ENCODE measurements at regions not wholly inside any gene's neighbourhood (a gene's known extent, or its start where the extent isn't known, plus 50 kb on each side); places are given as distances from the start of the nearest gene placed in this dataset.
"Not testable (repeated sequence)": the region's sequence is repeated elsewhere in the genome, so short reads cannot be mapped to it uniquely, and the experiment has no call there.

- no peaks in the 10 kb centered on the region for H4K20me1 ChIP-seq (ENCODE audit: insufficient read depth, low read length)
- H3K27ac ChIP-seq (ENCODE audit: low read depth, low read length, poor library complexity, severe bottlenecking): no peak overlapping the region
- no peak for TF ChIP-seq EZH2 (IDR thresholded peaks at IDR 0.05; ENCODE audit: borderline replicate concordance, low read length)
- no peak for TF ChIP-seq CTCF (IDR thresholded peaks at IDR 0.05; ENCODE audit: low read length)
- H3K79me2 ChIP-seq (ENCODE audit: insufficient read depth, low read length): no peaks in the 10 kb centered on the region
- no peak overlapping the region for H2AFZ ChIP-seq (ENCODE audit: low read length)
- H3K36me3 ChIP-seq (ENCODE audit: insufficient read depth, low read length): no peaks in the 10 kb centered on the region
- H3K4me3 ChIP-seq (ENCODE audit: low read depth, low read length, poor library complexity, severe bottlenecking): no peak overlapping the region
- no peaks in the 10 kb centered on the region for H3K9me2 ChIP-seq (ENCODE audit: low read depth, low read length)
- no peaks in the 10 kb centered on the region for H3K4me1 ChIP-seq (ENCODE audit: insufficient read depth, low read length, severe bottlenecking)
- H3K4me2 ChIP-seq (ENCODE audit: low read length): no peak overlapping the region
- peaks cover 4% of the 10 kb centered on the region; the same call in 1 of the 2 replicates for H3K27me3 ChIP-seq (ENCODE audit: insufficient read depth, low read length)
- no peaks in the 10 kb centered on the region for H3K9me3 ChIP-seq (ENCODE audit: low read length)
- H3F3A ChIP-seq (ENCODE audit: insufficient read depth, low read length): no peaks in the 10 kb centered on the region
- H3K9ac ChIP-seq (ENCODE audit: low read length): no peak overlapping the region
Observed at GRCh38 chr3:73144276-73144675, 82.8 kb downstream of the EBLN2 start.

- Histone ChIP-seq H3K27me3 (ENCODE audit: insufficient read depth, low read length) (peaks cover 4% of the 10 kb centered on the region; the same call in 1 of the 2 replicates), H2AFZ (ENCODE audit: low read length) (no peak overlapping the region), H3K9ac (ENCODE audit: low read length) (no peak overlapping the region)
Observed at GRCh38 chr3:73144828-73145227, 83.4 kb downstream of the EBLN2 start.

GRCh38 chr3:73147479-73147878 lies 86.0 kb downstream of the EBLN2 start:
- H3K27ac ChIP-seq (ENCODE audit: low read depth, low read length, poor library complexity, severe bottlenecking); H2AFZ ChIP-seq (ENCODE audit: low read length); H4K20me1 ChIP-seq (ENCODE audit: insufficient read depth, low read length); H3K4me1 ChIP-seq (ENCODE audit: insufficient read depth, low read length, severe bottlenecking); H3K9ac ChIP-seq (ENCODE audit: low read length); H3K36me3 ChIP-seq (ENCODE audit: insufficient read depth, low read length); H3K9me2 ChIP-seq (ENCODE audit: low read depth, low read length); H3K79me2 ChIP-seq (ENCODE audit: insufficient read depth, low read length); H3K4me3 ChIP-seq (ENCODE audit: low read depth, low read length, poor library complexity, severe bottlenecking); H3K9me3 ChIP-seq (ENCODE audit: low read length); H3F3A ChIP-seq (ENCODE audit: insufficient read depth, low read length); H3K4me2 ChIP-seq (ENCODE audit: low read length); H3K27me3 ChIP-seq (ENCODE audit: insufficient read depth, low read length): not testable (repeated sequence)

More at GRCh38 chr3:73144828-73145227, 83.4 kb downstream of the EBLN2 start:
- Histone ChIP-seq H3K4me3 (ENCODE audit: low read depth, low read length, poor library complexity, severe bottlenecking) (no peak overlapping the region), H3K36me3 (ENCODE audit: insufficient read depth, low read length) (no peaks in the 10 kb centered on the region), H3K9me3 (ENCODE audit: low read length) (no peaks in the 10 kb centered on the region), H4K20me1 (ENCODE audit: insufficient read depth, low read length) (no peaks in the 10 kb centered on the region), H3F3A (ENCODE audit: insufficient read depth, low read length) (no peaks in the 10 kb centered on the region), H3K27ac (ENCODE audit: low read depth, low read length, poor library complexity, severe bottlenecking) (no peak overlapping the region), H3K79me2 (ENCODE audit: insufficient read depth, low read length) (no peaks in the 10 kb centered on the region), H3K9me2 (ENCODE audit: low read depth, low read length) (no peaks in the 10 kb centered on the region), H3K4me2 (ENCODE audit: low read length) (no peak overlapping the region), H3K4me1 (ENCODE audit: insufficient read depth, low read length, severe bottlenecking) (no peaks in the 10 kb centered on the region)
- TF ChIP-seq CTCF (IDR thresholded peaks at IDR 0.05; ENCODE audit: low read length): no peak
- no peak for TF ChIP-seq EZH2 (IDR thresholded peaks at IDR 0.05; ENCODE audit: borderline replicate concordance, low read length)

GRCh38 chr3:73148206-73148605 lies 86.7 kb downstream of the EBLN2 start:
- Histone ChIP-seq H3K9ac (ENCODE audit: low read length) (no peak overlapping the region), H3K9me3 (ENCODE audit: low read length) (no peaks in the 10 kb centered on the region), H3K9me2 (ENCODE audit: low read depth, low read length) (no peaks in the 10 kb centered on the region), H3K4me3 (ENCODE audit: low read depth, low read length, poor library complexity, severe bottlenecking) (no peak overlapping the region), H3K36me3 (ENCODE audit: insufficient read depth, low read length) (no peaks in the 10 kb centered on the region), H3F3A (ENCODE audit: insufficient read depth, low read length) (no peaks in the 10 kb centered on the region), H3K27ac (ENCODE audit: low read depth, low read length, poor library complexity, severe bottlenecking) (no peak overlapping the region), H2AFZ (ENCODE audit: low read length) (no peak overlapping the region), H3K4me2 (ENCODE audit: low read length) (no peak overlapping the region), H3K27me3 (ENCODE audit: insufficient read depth, low read length) (peaks cover 9% of the 10 kb centered on the region; the same call in 1 of the 2 replicates), H3K79me2 (ENCODE audit: insufficient read depth, low read length) (no peaks in the 10 kb centered on the region), H3K4me1 (ENCODE audit: insufficient read depth, low read length, severe bottlenecking) (no peaks in the 10 kb centered on the region), H4K20me1 (ENCODE audit: insufficient read depth, low read length) (no peaks in the 10 kb centered on the region)
- no peak for TF ChIP-seq EZH2 (IDR thresholded peaks at IDR 0.05; ENCODE audit: borderline replicate concordance, low read length)
- TF ChIP-seq CTCF (IDR thresholded peaks at IDR 0.05; ENCODE audit: low read length): no peak
